GM12878 (cell line): ENCODE measurements at regions not wholly inside any gene's neighbourhood (a gene's known extent, or its start where the extent isn't known, plus 50 kb on each side); places are given as distances from the start of the nearest gene placed in this dataset.

Source experiments
- ATAC-seq: fragments of 200-7000 bp; cut with Tn5 transposase; 3 replicates; pipeline ENCODE4 v1.9.1; 2020; ENCODE audit warnings: mild to moderate bottlenecking, moderate library complexity
- BruUV-seq: library from RNA; stranded (reverse); fragments of 400-500 nt; replicated peaks from 2 replicates; lab custom pipeline; 2021; lab: Mats Ljungman, UMichigan
- CTCF ChIA-PET: fragments of 300-600 bp; sonication (Branson Sonifier 250); formaldehyde crosslinking; extraction: SDS; loops from one replicate; lab custom pipeline; 2021; ENCODE audit warnings: inconsistent platforms; lab: Yijun Ruan, JAX
- POLR2A ChIA-PET: fragments of 350-600 bp; formaldehyde crosslinking; extraction: SDS; loops from one replicate; lab custom pipeline; 2021; ENCODE audit warnings: inconsistent platforms; lab: Charles Lee
- RAD21 ChIA-PET: fragments of 300-600 bp; sonication (Branson Sonifier 250); formaldehyde crosslinking; loops from one replicate; lab custom pipeline; 2023; ENCODE audit warnings: antibody characterized with exemption; ENCODE audit not compliant: unreplicated experiment; lab: Charles Lee
- SMC1A ChIA-PET: fragments of 300-600 bp; sonication (Branson Sonifier 250); formaldehyde crosslinking; loops from one replicate; lab custom pipeline; 2023; ENCODE audit not compliant: unreplicated experiment, uncharacterized antibody; lab: Charles Lee
- DNase-seq: peaks from one replicate; pipeline ENCODE4 v3.0.0-alpha.2; 2011; ENCODE audit warnings: low read depth, low spot score
- FAIRE-seq: peaks from 3 replicates; lab custom pipeline; 2011; peaks lifted over from hg19 to GRCh38; lab: Jason Lieb, UNC
- H2AFZ ChIP-seq: 2 replicates; pipeline ENCODE4 v1.6.0; 2011; ENCODE audit warnings: low read depth, low read length, control low read depth; ENCODE audit not compliant: control insufficient read depth
- H3K27ac ChIP-seq: 2 replicates; pipeline ENCODE4 v1.5.1; 2011; ENCODE audit warnings: control low read depth; ENCODE audit not compliant: control insufficient read depth, insufficient read depth
- H3K27me3 ChIP-seq, 2 experiments: replicated peaks in 1 of 2; 2 replicates each; pipeline versions ENCODE4 v1.6.0 to v1.6.1; 2011; ENCODE audit warnings: low read length in 1 of 2; ENCODE audit not compliant: control insufficient read depth in 2 of 2, insufficient read depth in 2 of 2
- H3K36me3 ChIP-seq, 2 experiments: 2 replicates each; pipeline ENCODE4 v1.5.1; 2011; ENCODE audit warnings: low read length in 1 of 2; ENCODE audit not compliant: control insufficient read depth in 2 of 2, insufficient read depth in 2 of 2
- H3K4me1 ChIP-seq: 2 replicates; pipeline ENCODE4 v1.6.1; 2011; ENCODE audit warnings: mild to moderate bottlenecking, low read length, moderate library complexity, mixed read lengths; ENCODE audit not compliant: control insufficient read depth, insufficient read depth
- H3K4me2 ChIP-seq: 2 replicates; pipeline ENCODE4 v1.6.0; 2011; ENCODE audit warnings: control low read depth; ENCODE audit not compliant: control insufficient read depth, insufficient read depth
- H3K4me3 ChIP-seq: fragments of 200-600 bp; sonication (generic); 2 replicates; pipeline ENCODE4 v1.5.1; 2016
- H3K79me2 ChIP-seq: 2 replicates; pipeline ENCODE4 v1.6.0; 2011; ENCODE audit warnings: low read length; ENCODE audit not compliant: control insufficient read depth, insufficient read depth
- H3K9ac ChIP-seq: 2 replicates; pipeline ENCODE4 v1.8.0; 2011; ENCODE audit warnings: low read length, control low read depth, mixed read lengths; ENCODE audit not compliant: control insufficient read depth, insufficient read depth
- H3K9me3 ChIP-seq: replicated peaks from 3 replicates; pipeline ENCODE4 v1.5.1; 2011; ENCODE audit warnings: mild to moderate bottlenecking, low read length; ENCODE audit not compliant: control insufficient read depth, insufficient read depth
- H4K20me1 ChIP-seq: 2 replicates; pipeline ENCODE4 v1.6.0; 2011; ENCODE audit not compliant: control insufficient read depth, insufficient read depth
- BACH1 ChIP-seq: fragments of 450-650 bp; IDR thresholded peaks from 2 replicates; pipeline ENCODE4 v1.6.1; 2017; ENCODE audit warnings: mild to moderate bottlenecking, borderline replicate concordance
- ESRRA ChIP-seq: IDR thresholded peaks from 2 replicates; pipeline ENCODE4 v1.6.1; 2012; ENCODE audit warnings: mild to moderate bottlenecking, low read length, improper control_type of control experiment
- NRF1 ChIP-seq: conservative IDR thresholded peaks from 2 replicates; pipeline ENCODE4 v1.6.1; 2011; ENCODE audit warnings: mild to moderate bottlenecking, low read depth, low read length, improper control_type of control experiment
- POLR2A ChIP-seq: IDR thresholded peaks from 2 replicates; pipeline ENCODE4 v1.6.1; 2011; ENCODE audit warnings: low read depth, mild to moderate bottlenecking, low read length
- RFX5 ChIP-seq: IDR thresholded peaks from 2 replicates; pipeline ENCODE4 v1.6.1; 2011; ENCODE audit warnings: low read depth, low read length, improper control_type of control experiment
- SMARCA5 ChIP-seq: fragments of 450-650 bp; IDR thresholded peaks from 2 replicates; pipeline ENCODE4 v1.6.1; 2017; ENCODE audit warnings: mild to moderate bottlenecking
- TARDBP ChIP-seq: IDR thresholded peaks from 2 replicates; pipeline ENCODE4 v1.6.1; 2016; ENCODE audit warnings: borderline replicate concordance
- ZNF217 ChIP-seq: fragments of 450-650 bp; IDR thresholded peaks from 2 replicates; pipeline ENCODE4 v1.6.1; 2017; ENCODE audit warnings: antibody characterized with exemption, mild to moderate bottlenecking
- ZNF274 ChIP-seq: IDR thresholded peaks from one replicate; pipeline ENCODE4 v1.8.0; 2011; ENCODE audit not compliant: insufficient read length, insufficient read depth
- WGBS: methylation state at CpG from one replicate; pipeline ENCODE4 v1.1.6; 2016; ENCODE audit warnings: low lambda C conversion rate; ENCODE audit not compliant: insufficient replicate concordance, insufficient coverage; ENCODE audit errors: missing lambda C conversion rate; 5-methylcytosine and 5-hydroxymethylcytosine counted together
- in situ Hi-C: fragments of 300-500 bp; cut with MboI; formaldehyde crosslinking; loops from 9 replicates; pipeline ENCODE4 v1.14.3; 2018; ENCODE audit warnings: mixed read lengths
- intact Hi-C: fragments of 100-400 bp; cut with micrococcal nuclease; formaldehyde crosslinking; loops from one replicate; pipeline ENCODE4 v1.14.2; 2022; ENCODE audit not compliant: unreplicated experiment
- TF ChIP-seq, protein P1 (sequence below): IDR thresholded peaks from 2 replicates; pipeline ENCODE4 v1.6.1; 2012; ENCODE audit warnings: improper control_type of control experiment, low read depth, low read length; ENCODE audit not compliant: insufficient replicate concordance
- TF ChIP-seq, protein P2 (sequence below): IDR thresholded peaks from 2 replicates; pipeline ENCODE4 v1.6.1; 2011; ENCODE audit warnings: low read depth, low read length, improper control_type of control experiment, borderline replicate concordance
- TF ChIP-seq, protein P3 (sequence below): fragments of 450-650 bp; IDR thresholded peaks from 2 replicates; pipeline ENCODE4 v1.6.1; 2017; ENCODE audit warnings: mild to moderate bottlenecking, moderate library complexity
- TF ChIP-seq, protein P4 (sequence below): fragments of 450-650 bp; IDR thresholded peaks from 2 replicates; pipeline ENCODE4 v1.6.1; 2016; ENCODE audit warnings: mild to moderate bottlenecking

DNA sequence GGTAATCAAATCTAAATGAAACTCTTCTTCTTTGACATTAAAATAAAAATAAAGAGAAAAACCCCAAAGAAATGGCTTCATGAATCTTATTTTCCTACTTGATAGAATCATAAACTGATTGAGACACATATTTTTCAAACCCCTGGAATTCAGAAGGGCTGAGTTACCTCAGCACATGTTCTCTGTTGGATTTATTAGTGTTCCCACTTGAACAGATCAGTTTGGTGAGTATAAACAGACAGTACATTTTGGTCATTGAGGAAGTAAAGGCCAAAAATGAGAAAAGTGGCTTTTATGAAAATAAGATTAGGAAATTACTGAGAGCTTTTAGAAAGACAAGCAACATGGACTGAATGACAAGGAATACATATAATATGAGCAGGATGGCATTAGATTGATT, 620.4 kb downstream of the ANKRD50 start (continued):
- TF ChIP-seq, protein P1, sequence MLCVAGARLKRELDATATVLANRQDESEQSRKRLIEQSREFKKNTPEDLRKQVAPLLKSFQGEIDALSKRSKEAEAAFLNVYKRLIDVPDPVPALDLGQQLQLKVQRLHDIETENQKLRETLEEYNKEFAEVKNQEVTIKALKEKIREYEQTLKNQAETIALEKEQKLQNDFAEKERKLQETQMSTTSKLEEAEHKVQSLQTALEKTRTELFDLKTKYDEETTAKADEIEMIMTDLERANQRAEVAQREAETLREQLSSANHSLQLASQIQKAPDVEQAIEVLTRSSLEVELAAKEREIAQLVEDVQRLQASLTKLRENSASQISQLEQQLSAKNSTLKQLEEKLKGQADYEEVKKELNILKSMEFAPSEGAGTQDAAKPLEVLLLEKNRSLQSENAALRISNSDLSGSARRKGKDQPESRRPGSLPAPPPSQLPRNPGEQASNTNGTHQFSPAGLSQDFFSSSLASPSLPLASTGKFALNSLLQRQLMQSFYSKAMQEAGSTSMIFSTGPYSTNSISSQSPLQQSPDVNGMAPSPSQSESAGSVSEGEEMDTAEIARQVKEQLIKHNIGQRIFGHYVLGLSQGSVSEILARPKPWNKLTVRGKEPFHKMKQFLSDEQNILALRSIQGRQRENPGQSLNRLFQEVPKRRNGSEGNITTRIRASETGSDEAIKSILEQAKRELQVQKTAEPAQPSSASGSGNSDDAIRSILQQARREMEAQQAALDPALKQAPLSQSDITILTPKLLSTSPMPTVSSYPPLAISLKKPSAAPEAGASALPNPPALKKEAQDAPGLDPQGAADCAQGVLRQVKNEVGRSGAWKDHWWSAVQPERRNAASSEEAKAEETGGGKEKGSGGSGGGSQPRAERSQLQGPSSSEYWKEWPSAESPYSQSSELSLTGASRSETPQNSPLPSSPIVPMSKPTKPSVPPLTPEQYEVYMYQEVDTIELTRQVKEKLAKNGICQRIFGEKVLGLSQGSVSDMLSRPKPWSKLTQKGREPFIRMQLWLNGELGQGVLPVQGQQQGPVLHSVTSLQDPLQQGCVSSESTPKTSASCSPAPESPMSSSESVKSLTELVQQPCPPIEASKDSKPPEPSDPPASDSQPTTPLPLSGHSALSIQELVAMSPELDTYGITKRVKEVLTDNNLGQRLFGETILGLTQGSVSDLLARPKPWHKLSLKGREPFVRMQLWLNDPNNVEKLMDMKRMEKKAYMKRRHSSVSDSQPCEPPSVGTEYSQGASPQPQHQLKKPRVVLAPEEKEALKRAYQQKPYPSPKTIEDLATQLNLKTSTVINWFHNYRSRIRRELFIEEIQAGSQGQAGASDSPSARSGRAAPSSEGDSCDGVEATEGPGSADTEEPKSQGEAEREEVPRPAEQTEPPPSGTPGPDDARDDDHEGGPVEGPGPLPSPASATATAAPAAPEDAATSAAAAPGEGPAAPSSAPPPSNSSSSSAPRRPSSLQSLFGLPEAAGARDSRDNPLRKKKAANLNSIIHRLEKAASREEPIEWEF: no peak

DNA sequence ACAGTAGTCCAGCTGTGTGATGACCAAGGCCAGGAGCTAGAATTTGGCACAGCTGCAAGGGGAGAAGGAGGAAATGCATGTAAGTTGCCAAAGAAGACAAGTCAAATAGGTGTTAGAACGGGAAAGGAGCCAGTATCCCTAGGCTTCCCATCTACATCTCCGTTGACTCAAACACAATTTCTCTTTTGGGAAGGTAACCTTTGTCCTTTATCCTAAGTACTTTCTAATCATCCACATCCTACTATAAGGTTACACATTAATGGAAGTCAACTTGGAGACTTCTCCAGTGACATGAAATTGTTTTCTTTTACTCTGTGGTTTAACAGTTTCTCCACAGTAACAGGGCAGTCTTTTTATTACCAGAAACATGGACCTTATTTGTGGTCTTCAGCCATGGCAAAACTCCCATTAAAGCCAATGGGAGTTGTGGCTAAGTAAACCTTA, 620.0 kb downstream of the ANKRD50 start:
- no peak for ATAC-seq
- ChIA-PET POLR2A (no interaction called here), SMC1A (no interaction called here), CTCF (no interaction called here), RAD21 (no interaction called here)
- no peak for DNase-seq
- no peaks in the 10 kb centered on the region for H3K36me3 ChIP-seq
- in situ Hi-C loops (no loop called here), intact Hi-C loops (no loop called here)
- 0% methylated on average over 2 of the region's 2 CpGs for WGBS
- no peaks in the 10 kb centered on the region for H3K9me3 ChIP-seq
- H3K27me3 ChIP-seq: no peaks in the 10 kb centered on the region
- no peaks in the 10 kb centered on the region for H3K79me2 ChIP-seq
- H3K4me2 ChIP-seq: no peak overlapping the region
- no peak overlapping the region for H3K27ac ChIP-seq
- no peak overlapping the region for H3K4me3 ChIP-seq
- no peak for FAIRE-seq
- no peaks in the 10 kb centered on the region for H4K20me1 ChIP-seq
- no peak overlapping the region for H2AFZ ChIP-seq
- no TSS peak for BruUV-seq
- no peaks in the 10 kb centered on the region for H3K4me1 ChIP-seq
- H3K9ac ChIP-seq: no peak overlapping the region
- TF ChIP-seq SMARCA5 (no peak), NRF1 (no peak), POLR2A (no peak), ZNF217 (no peak), ZNF274 (no peak), RFX5 (no peak), TARDBP (no peak), ESRRA (no peak), BACH1 (no peak)
- TF ChIP-seq, protein P2, sequence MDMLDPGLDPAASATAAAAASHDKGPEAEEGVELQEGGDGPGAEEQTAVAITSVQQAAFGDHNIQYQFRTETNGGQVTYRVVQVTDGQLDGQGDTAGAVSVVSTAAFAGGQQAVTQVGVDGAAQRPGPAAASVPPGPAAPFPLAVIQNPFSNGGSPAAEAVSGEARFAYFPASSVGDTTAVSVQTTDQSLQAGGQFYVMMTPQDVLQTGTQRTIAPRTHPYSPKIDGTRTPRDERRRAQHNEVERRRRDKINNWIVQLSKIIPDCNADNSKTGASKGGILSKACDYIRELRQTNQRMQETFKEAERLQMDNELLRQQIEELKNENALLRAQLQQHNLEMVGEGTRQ: no peak
- TF ChIP-seq, protein P3, sequence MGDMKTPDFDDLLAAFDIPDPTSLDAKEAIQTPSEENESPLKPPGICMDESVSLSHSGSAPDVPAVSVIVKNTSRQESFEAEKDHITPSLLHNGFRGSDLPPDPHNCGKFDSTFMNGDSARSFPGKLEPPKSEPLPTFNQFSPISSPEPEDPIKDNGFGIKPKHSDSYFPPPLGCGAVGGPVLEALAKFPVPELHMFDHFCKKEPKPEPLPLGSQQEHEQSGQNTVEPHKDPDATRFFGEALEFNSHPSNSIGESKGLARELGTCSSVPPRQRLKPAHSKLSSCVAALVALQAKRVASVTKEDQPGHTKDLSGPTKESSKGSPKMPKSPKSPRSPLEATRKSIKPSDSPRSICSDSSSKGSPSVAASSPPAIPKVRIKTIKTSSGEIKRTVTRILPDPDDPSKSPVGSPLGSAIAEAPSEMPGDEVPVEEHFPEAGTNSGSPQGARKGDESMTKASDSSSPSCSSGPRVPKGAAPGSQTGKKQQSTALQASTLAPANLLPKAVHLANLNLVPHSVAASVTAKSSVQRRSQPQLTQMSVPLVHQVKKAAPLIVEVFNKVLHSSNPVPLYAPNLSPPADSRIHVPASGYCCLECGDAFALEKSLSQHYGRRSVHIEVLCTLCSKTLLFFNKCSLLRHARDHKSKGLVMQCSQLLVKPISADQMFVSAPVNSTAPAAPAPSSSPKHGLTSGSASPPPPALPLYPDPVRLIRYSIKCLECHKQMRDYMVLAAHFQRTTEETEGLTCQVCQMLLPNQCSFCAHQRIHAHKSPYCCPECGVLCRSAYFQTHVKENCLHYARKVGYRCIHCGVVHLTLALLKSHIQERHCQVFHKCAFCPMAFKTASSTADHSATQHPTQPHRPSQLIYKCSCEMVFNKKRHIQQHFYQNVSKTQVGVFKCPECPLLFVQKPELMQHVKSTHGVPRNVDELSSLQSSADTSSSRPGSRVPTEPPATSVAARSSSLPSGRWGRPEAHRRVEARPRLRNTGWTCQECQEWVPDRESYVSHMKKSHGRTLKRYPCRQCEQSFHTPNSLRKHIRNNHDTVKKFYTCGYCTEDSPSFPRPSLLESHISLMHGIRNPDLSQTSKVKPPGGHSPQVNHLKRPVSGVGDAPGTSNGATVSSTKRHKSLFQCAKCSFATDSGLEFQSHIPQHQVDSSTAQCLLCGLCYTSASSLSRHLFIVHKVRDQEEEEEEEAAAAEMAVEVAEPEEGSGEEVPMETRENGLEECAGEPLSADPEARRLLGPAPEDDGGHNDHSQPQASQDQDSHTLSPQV: no peak
- TF ChIP-seq, protein P4, sequence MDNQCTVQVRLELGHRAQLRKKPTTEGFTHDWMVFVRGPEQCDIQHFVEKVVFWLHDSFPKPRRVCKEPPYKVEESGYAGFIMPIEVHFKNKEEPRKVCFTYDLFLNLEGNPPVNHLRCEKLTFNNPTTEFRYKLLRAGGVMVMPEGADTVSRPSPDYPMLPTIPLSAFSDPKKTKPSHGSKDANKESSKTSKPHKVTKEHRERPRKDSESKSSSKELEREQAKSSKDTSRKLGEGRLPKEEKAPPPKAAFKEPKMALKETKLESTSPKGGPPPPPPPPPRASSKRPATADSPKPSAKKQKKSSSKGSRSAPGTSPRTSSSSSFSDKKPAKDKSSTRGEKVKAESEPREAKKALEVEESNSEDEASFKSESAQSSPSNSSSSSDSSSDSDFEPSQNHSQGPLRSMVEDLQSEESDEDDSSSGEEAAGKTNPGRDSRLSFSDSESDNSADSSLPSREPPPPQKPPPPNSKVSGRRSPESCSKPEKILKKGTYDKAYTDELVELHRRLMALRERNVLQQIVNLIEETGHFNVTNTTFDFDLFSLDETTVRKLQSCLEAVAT: no peak
